ENCODE measurements at regions not wholly inside any gene's neighbourhood (a gene's known extent, or its start where the extent isn't known, plus 50 kb on each side); places are given as distances from the start of the nearest gene placed in this dataset.

DNA sequence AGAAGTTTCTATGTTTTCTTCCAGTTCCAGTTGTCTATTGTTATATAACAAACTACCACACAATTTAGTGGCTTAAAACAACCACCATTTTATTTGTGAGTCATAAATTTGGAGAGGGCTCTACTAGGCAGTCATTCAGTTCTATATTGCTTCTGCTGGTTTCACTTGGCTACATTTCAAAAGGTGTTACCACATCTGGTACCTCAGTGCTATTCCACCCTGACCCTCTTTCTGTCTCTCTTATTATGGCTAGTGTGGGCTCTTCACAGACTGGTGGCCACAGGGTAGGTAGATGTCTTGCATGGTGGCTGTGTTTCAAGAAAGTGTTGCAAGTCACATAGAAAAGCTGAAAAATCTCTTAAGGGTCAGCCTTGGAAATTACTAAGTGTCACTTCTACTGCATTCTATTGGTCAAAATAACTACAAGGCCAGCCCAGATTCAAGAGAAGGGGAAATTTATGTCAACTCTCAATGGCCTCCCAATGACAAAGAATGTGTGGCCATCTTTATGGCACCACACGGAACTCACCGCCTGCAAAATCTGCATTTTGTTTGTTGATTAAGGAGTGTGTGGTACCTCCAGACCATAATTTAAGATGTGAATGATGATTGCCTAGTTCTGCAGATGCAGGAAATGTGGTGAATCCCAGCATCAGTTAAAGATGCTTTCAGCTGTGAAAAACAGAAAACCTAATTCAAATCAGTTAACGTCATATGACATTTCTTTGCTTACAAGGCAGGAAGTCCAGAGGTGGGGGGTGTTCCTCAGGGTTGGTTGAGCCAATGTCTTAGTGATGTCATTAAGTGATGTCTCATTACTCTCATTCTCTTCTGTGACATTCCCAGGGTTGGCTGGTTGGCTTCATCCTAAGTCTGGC lies 105.8 kb upstream of the RASGRP1 start:
- H3K36me3 ChIP-seq (replicated peaks; ENCODE audit: insufficient read depth, low read length), result no peaks in the 10 kb centered on the region
- H3K4me1 ChIP-seq (ENCODE audit: low read length), result no peaks in the 10 kb centered on the region
- no peaks in the 10 kb centered on the region for H3K9me2 ChIP-seq (replicated peaks; ENCODE audit: insufficient read depth, low read length)
- H3F3A ChIP-seq (ENCODE audit: insufficient read depth, low read length), result no peaks in the 10 kb centered on the region
- no peaks in the 10 kb centered on the region for H3K79me2 ChIP-seq (ENCODE audit: low read length)
- H3K4me2 ChIP-seq (ENCODE audit: low read depth, low read length), result no peak overlapping the region
- TF ChIP-seq EZH2phosphoT487 (IDR thresholded peaks at IDR 0.05; ENCODE audit: low read length) (no peak), EZH2 (optimal IDR thresholded peaks at IDR 0.05; ENCODE audit: low read depth, low read length) (no peak)
- TF ChIP-seq, protein P1, sequence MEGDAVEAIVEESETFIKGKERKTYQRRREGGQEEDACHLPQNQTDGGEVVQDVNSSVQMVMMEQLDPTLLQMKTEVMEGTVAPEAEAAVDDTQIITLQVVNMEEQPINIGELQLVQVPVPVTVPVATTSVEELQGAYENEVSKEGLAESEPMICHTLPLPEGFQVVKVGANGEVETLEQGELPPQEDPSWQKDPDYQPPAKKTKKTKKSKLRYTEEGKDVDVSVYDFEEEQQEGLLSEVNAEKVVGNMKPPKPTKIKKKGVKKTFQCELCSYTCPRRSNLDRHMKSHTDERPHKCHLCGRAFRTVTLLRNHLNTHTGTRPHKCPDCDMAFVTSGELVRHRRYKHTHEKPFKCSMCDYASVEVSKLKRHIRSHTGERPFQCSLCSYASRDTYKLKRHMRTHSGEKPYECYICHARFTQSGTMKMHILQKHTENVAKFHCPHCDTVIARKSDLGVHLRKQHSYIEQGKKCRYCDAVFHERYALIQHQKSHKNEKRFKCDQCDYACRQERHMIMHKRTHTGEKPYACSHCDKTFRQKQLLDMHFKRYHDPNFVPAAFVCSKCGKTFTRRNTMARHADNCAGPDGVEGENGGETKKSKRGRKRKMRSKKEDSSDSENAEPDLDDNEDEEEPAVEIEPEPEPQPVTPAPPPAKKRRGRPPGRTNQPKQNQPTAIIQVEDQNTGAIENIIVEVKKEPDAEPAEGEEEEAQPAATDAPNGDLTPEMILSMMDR (IDR thresholded peaks at IDR 0.05; ENCODE audit: low read length), result no peak
- H3K9ac ChIP-seq (ENCODE audit: low read length), result no peak overlapping the region
- H3K27me3 ChIP-seq (replicated peaks; ENCODE audit: insufficient read depth, low read length), result no peaks in the 10 kb centered on the region
- no peak overlapping the region for H2AFZ ChIP-seq (ENCODE audit: low read length)
- H3K4me3 ChIP-seq (ENCODE audit: low read length), result no peak overlapping the region
- no peaks in the 10 kb centered on the region for H3K9me3 ChIP-seq (replicated peaks; ENCODE audit: insufficient read depth, low read length)
- DNase-seq, result no peak
- no peaks in the 10 kb centered on the region for H4K20me1 ChIP-seq (ENCODE audit: insufficient read depth, low read length)
- no peak overlapping the region for H3K27ac ChIP-seq (ENCODE audit: low read length)

DNA sequence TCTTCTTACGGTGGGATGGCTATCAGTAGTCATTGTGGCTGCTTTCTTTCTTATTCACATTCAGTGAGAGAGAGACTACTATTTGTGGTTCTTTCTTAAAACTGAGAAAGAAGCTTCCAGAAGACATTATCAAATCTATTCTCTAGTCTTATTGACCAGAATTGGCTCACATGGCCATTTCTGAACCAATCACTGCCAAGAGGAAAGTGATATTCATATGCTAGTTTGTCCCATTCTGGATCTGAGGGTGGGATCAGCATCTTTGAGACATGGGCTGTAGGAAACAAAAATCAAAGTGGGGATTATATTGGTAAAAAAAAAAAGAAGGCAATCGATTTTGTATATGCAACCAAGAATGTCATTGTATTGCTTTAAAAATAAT lies 106.4 kb upstream of the RASGRP1 start:
- H3K4me2 ChIP-seq (ENCODE audit: low read depth, low read length), result no peak overlapping the region
- no peak for DNase-seq
- no peaks in the 10 kb centered on the region for H3F3A ChIP-seq (ENCODE audit: insufficient read depth, low read length)
- no peaks in the 10 kb centered on the region for H3K9me2 ChIP-seq (replicated peaks; ENCODE audit: insufficient read depth, low read length)
- H3K36me3 ChIP-seq (replicated peaks; ENCODE audit: insufficient read depth, low read length), result no peaks in the 10 kb centered on the region
- TF ChIP-seq EZH2 (optimal IDR thresholded peaks at IDR 0.05; ENCODE audit: low read depth, low read length) (no peak), EZH2phosphoT487 (IDR thresholded peaks at IDR 0.05; ENCODE audit: low read length) (no peak)
- TF ChIP-seq, protein P1 (IDR thresholded peaks at IDR 0.05; ENCODE audit: low read length), result no peak
- no peaks in the 10 kb centered on the region for H4K20me1 ChIP-seq (ENCODE audit: insufficient read depth, low read length)
- H3K9ac ChIP-seq (ENCODE audit: low read length), result no peak overlapping the region
- no peaks in the 10 kb centered on the region for H3K27me3 ChIP-seq (replicated peaks; ENCODE audit: insufficient read depth, low read length)
- H2AFZ ChIP-seq (ENCODE audit: low read length), result no peak overlapping the region
- no peaks in the 10 kb centered on the region for H3K4me1 ChIP-seq (ENCODE audit: low read length)
- H3K9me3 ChIP-seq (replicated peaks; ENCODE audit: insufficient read depth, low read length), result no peaks in the 10 kb centered on the region
- H3K27ac ChIP-seq (ENCODE audit: low read length), result no peak overlapping the region
- no peaks in the 10 kb centered on the region for H3K79me2 ChIP-seq (ENCODE audit: low read length)
- H3K4me3 ChIP-seq (ENCODE audit: low read length), result no peak overlapping the region

DNA sequence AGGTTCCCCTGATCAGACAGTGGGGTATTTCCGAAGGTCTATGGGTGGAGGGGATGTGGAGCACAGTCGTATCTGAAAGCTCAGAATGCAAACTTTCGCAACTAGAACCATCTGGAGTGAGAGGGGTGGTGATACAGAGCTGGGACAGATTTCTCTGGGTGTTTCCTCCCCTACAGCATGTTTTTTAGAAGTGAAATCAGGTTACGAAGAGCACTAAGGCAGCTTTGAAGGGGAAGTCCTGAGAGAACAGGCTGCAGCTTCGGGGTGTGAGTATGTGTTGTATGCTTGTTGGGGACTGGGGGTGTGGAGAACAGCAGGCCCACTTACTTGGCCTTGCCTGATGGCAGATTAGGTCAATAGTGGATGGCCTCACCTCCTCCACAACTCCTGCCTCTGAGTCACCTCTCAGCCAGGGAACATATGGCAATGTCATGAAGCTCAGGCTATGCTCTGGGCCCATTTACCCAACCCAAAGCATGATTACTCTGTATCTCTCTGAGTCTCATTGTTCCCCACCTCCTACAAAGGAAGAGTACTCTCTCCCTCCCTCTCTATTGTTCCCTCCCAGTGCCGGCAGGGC lies 107.2 kb upstream of the RASGRP1 start:
- Histone ChIP-seq H2AFZ (ENCODE audit: low read length) (no peak overlapping the region), H3K27me3 (replicated peaks; ENCODE audit: insufficient read depth, low read length) (no peaks in the 10 kb centered on the region), H4K20me1 (ENCODE audit: insufficient read depth, low read length) (no peaks in the 10 kb centered on the region), H3K4me2 (ENCODE audit: low read depth, low read length) (no peak overlapping the region), H3K4me1 (ENCODE audit: low read length) (no peaks in the 10 kb centered on the region), H3K4me3 (ENCODE audit: low read length) (no peak overlapping the region), H3K9me2 (replicated peaks; ENCODE audit: insufficient read depth, low read length) (no peaks in the 10 kb centered on the region), H3K27ac (ENCODE audit: low read length) (no peak overlapping the region), H3F3A (ENCODE audit: insufficient read depth, low read length) (no peaks in the 10 kb centered on the region), H3K79me2 (ENCODE audit: low read length) (no peaks in the 10 kb centered on the region), H3K9ac (ENCODE audit: low read length) (no peak overlapping the region), H3K36me3 (replicated peaks; ENCODE audit: insufficient read depth, low read length) (no peaks in the 10 kb centered on the region), H3K9me3 (replicated peaks; ENCODE audit: insufficient read depth, low read length) (no peaks in the 10 kb centered on the region)
- DNase-seq, result no peak
- TF ChIP-seq EZH2phosphoT487 (IDR thresholded peaks at IDR 0.05; ENCODE audit: low read length) (no peak), EZH2 (optimal IDR thresholded peaks at IDR 0.05; ENCODE audit: low read depth, low read length) (no peak)
- TF ChIP-seq, protein P1 (IDR thresholded peaks at IDR 0.05; ENCODE audit: low read length), result no peak

All from MM.1S (cell line).